Progenitor cell of endocrine pancreas (in vitro differentiated cells): ENCODE measurements at regions not wholly inside any gene's neighbourhood (a gene's known extent, or its start where the extent isn't known, plus 50 kb on each side); places are given as distances from the start of the nearest gene placed in this dataset.

Source experiments
- DNase-seq: peaks from one replicate; pipeline ENCODE4 v3.0.0; 2021; ENCODE audit warnings: low spot score; ENCODE audit not compliant: unreplicated experiment
- H3K27ac Mint-ChIP-seq: 2 replicates; pipeline ENCODE4 v1.8.0; 2021; ENCODE audit warnings: mild to moderate bottlenecking, moderate library complexity, mixed read lengths
- H3K27me3 Mint-ChIP-seq: 2 replicates; pipeline ENCODE4 v1.8.0; 2021; ENCODE audit warnings: mixed read lengths
- H3K36me3 Mint-ChIP-seq: 2 replicates; pipeline ENCODE4 v1.8.0; 2022; ENCODE audit warnings: mixed read lengths; ENCODE audit not compliant: insufficient read depth
- H3K4me1 Mint-ChIP-seq: 2 replicates; pipeline ENCODE4 v1.8.0; 2021; ENCODE audit warnings: low read depth, mixed read lengths
- H3K4me3 Mint-ChIP-seq: 2 replicates; pipeline ENCODE4 v1.8.0; 2021; ENCODE audit warnings: low read depth, mild to moderate bottlenecking, moderate library complexity, mixed read lengths
- H3K9me3 Mint-ChIP-seq: 2 replicates; pipeline ENCODE4 v1.8.0; 2021; ENCODE audit warnings: low read depth, mixed read lengths
- CTCF ChIP-seq: fragments of 200-600 bp; sonication (generic); IDR thresholded peaks from one replicate; pipeline ENCODE4 v1.5.0; 2021; ENCODE audit warnings: antibody characterized with exemption, mild to moderate bottlenecking; ENCODE audit not compliant: unreplicated experiment

GRCh38 chr4:127445471-127445870 lies 187.3 kb upstream of the INTU start:
- no peaks in the 10 kb centered on the region for H3K4me1 Mint-ChIP-seq
- TF ChIP-seq CTCF, result no peak
- H3K27me3 Mint-ChIP-seq, result no peaks in the 10 kb centered on the region
- no peak overlapping the region for H3K4me3 Mint-ChIP-seq
- H3K27ac Mint-ChIP-seq, result no peak overlapping the region
- no peak for DNase-seq
- H3K36me3 Mint-ChIP-seq, result no peaks in the 10 kb centered on the region
- no peaks in the 10 kb centered on the region for H3K9me3 Mint-ChIP-seq

- no peak for TF ChIP-seq CTCF
- Mint-ChIP-seq H3K27ac (no peak overlapping the region), H3K9me3 (no peaks in the 10 kb centered on the region), H3K27me3 (no peaks in the 10 kb centered on the region), H3K36me3 (no peaks in the 10 kb centered on the region), H3K4me1 (no peaks in the 10 kb centered on the region), H3K4me3 (no peak overlapping the region)
- DNase-seq, result no peak
Measured at GRCh38 chr4:127446427-127446885, 186.3 kb upstream of the INTU start.

GRCh38 chr4:127448986-127449385 lies 183.8 kb upstream of the INTU start:
- H3K4me3 Mint-ChIP-seq, result no peak overlapping the region
- no peaks in the 10 kb centered on the region for H3K27me3 Mint-ChIP-seq
- no peak for DNase-seq
- H3K36me3 Mint-ChIP-seq, result no peaks in the 10 kb centered on the region
- H3K9me3 Mint-ChIP-seq, result no peaks in the 10 kb centered on the region
- no peak for TF ChIP-seq CTCF
- H3K27ac Mint-ChIP-seq, result no peak overlapping the region
- H3K4me1 Mint-ChIP-seq, result no peaks in the 10 kb centered on the region

- no peak overlapping the region for H3K4me3 Mint-ChIP-seq
- no peak for DNase-seq
- no peak overlapping the region for H3K27ac Mint-ChIP-seq
- no peaks in the 10 kb centered on the region for H3K9me3 Mint-ChIP-seq
- no peaks in the 10 kb centered on the region for H3K36me3 Mint-ChIP-seq
- no peak for TF ChIP-seq CTCF
- no peaks in the 10 kb centered on the region for H3K4me1 Mint-ChIP-seq
- H3K27me3 Mint-ChIP-seq, result no peaks in the 10 kb centered on the region
Measured at GRCh38 chr4:127449449-127449848, 183.3 kb upstream of the INTU start.

GRCh38 chr4:127450276-127450675 lies 182.5 kb upstream of the INTU start:
- Mint-ChIP-seq H3K27me3 (no peaks in the 10 kb centered on the region), H3K9me3 (no peaks in the 10 kb centered on the region), H3K4me3 (no peak overlapping the region), H3K4me1 (no peaks in the 10 kb centered on the region), H3K36me3 (no peaks in the 10 kb centered on the region), H3K27ac (no peak overlapping the region)
- DNase-seq, result no peak
- TF ChIP-seq CTCF, result no peak
